EL (cell line): ENCODE measurements at regions not wholly inside any gene's neighbourhood (a gene's known extent, or its start where the extent isn't known, plus 50 kb on each side); places are given as distances from the start of the nearest gene placed in this dataset.

Experiments used
- DNase-seq: peaks from one replicate; pipeline ENCODE4 v3.0.0-alpha.2; 2016

DNA sequence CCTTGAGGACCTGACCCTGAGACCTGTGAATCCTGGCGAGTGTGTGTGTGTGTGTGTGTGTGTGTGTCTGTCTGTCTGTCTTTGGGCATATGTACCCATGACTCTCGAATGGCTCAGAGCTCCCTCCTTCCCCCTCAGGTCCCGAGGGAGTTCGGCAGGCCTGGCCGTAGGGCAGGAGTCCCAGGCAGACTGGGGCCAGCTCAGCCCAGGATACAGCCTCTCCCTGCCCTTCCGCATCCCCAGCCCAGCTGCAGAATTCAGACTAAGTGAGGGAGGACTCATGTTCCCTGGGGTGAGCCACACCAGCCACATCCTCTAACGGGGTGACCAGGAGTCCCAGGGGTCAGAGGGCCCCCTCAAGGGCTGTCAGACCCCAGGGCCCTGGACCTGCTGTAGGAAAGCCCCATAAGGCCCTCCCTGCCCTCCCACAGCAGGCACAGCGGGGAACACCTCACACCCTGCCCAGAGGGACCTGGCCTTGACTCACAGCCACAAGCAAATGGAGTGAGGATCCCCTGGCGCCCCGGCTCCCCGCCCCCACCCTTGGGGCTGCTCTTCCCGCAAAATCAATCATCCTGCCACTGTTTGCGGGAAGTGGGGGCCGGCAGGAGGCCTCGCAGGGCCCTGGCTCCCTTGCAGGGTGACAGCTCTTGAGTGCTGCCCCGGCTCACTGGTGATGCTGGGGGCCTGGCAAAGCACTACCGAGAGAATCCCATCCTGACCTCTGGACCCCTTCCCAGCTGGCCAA, 101.7 kb upstream of the CASZ1 start:
- peak; percentile 43 for DNase-seq

DNA sequence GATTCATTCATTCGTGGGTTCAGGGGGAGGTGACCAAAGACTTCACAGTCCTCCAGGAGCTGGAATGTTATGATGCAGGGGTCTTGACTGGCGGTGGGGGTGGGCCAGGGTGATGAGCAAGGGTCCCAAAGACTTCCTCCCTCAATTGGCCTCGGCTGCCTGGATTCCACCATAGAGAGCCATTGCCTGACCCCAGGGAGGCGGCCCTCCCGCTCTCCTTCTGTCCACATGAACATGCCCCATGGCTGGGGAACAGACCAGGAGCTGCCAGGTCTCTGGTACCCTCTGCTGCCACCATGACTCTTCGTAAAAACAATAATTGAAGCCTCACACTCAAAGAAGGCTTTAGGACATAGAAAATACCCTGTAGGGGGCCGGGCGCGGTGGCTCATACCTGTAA, 102.5 kb upstream of the CASZ1 start:
- no peak for DNase-seq

DNA sequence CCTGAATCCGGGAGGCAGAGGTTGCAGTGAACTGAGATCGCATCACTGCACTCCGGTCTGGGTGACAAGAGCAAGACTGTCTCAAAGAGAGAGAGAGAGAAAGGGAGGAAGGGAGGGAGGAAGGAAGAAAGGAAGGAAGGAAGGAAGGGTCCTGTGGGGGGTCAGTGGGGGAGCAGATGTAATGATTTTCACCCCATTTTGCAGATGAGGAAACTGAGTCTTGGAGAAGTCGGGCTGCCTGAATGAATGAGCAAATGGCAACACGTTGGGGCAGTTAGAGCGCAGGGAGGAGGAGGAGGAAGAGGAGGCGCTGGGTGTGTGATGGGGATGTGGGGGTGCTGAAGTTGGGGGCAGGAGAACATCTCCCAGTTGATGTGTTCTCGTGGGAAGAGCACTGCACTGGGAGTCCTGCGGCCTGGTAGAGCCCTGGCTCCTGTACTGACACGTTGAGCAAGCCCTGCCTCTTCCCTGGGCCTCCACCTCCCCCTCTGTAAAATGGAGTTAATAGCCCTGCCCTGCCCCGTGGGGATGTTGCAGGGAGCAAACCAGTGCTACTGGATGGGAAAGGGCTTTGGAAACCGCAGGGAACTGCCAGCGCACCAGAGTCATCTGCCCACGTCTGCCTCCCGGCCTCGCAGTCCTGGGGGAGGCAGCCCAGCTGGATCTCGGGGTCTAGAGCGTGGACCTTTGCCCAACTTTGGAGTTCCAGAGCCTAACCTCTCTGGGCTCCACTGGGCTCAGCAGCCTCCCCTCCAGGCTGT, 103.2 kb upstream of the CASZ1 start:
- no peak for DNase-seq

DNA sequence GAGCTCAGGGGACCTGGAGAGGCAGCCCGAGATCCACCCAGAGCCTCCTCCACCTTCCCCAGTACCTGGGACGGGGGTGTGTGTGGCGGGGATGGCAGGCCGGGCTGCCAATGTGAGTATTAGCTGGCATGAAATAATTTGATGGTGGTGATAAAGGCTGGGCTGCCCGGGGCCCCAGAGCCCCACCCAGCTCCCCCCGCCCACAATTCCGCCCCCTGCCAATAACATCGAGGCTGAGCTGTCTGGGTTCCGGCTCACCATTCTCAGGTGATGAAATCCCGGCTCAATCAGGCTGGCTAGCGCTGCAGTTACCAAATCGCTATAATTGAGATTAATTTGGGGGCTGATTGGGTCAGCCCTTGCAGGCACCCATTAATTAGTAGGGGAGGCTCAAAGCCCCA, 103.8 kb upstream of the CASZ1 start:
- no peak for DNase-seq

DNA sequence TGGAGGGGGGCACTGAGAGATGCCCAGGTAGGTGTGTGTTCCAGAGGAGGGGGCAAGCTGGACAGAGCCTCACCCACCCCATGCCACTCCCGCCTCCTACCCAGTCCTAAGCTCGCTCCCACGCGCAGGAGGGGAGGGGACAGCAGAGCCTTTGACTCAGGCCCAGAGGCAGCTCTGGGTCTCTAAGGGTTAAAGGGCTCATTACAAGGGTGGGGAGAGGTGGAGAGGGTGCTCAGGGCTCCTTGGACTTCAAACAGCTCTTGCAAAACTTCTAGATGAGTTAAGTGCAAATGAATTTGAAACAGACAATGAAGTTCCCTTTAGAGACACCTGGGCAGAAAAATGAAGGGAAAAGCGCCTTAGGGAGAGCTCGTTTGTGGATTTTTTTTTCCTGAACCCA, 104.2 kb upstream of the CASZ1 start:
- no peak for DNase-seq

DNA sequence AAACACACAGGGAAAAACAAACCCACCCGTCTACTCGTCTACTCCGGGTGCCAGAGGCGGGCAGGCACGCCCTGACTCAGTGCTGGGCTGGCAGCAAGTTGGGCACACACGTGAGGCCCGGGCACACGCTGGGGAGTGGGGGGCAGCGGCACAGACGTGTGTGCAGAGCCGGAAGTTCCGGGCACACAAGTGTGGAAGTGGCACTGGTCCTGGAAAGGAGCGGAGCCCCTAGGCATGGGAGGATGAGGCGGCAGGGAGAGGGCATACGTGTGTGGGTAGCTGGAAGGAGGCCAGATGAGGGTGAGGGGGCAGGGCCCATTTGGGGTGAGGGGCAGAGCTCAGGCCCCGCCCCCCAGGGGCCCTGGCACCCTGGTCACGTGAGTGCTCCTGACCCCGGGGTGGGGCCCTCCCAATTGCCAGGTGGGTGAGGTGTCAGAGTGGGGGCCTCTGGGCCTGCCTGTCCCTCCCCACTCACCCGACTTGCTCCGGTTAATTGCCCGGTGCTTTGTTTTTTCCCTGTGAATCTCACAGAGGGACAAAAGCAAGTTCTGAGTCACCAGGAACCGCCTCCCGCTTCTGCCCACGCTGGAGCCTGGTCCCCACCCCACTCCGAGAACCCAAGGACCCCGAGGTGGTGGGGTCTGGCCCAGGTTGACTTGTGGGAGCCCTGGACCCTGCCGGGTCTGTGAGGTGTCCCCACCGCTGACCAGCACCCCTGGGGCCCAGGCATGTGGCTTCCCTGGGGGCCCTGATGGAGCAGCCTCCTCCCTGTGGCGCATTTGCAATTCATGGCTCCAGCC, 104.8 kb upstream of the CASZ1 start:
- no peak for DNase-seq

DNA sequence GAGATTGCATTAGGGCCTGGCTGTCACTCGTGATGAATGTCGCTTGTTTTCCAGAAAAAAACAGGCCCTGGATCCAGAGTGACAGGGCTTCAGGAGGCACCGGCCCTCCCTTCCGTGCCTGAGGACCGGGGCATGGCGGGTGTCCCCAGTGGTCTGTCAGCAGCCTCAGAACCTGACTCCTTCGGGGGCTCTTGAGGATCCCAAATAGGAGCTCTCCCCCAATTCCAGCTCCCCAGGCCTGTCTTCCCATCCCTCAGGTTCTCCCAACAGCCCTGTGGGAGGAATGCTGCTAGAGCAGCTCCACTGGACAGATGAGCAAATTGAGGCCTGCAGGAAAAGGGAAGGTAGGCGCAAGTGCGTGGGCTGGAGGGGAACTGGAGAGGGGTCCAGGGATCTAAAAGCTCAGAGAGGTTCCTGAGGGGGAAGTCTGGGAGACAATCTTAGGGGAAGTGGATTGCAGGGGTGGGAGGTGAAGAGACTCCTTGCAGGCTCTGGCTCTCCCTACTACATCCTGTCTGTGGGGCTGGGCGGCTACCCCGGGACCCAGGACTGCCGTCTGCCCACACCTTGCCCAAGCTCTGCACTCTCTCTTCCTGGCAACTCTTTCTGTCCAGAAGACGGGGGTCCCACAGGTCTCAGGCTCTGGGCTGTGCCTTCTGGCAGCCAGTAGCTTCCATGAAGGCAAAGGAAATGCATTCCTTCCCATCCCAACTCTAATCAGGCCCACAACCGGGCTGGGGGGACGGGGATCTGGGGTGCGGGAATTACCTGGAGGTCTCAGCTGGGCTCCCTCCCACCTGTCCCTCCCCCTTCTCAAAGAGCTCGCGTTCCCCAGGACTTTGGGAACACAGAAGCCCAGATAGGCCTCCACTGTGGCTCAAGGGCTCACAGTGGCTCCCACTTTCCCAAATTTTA, 105.7 kb upstream of the CASZ1 start:
- no peak for DNase-seq

DNA sequence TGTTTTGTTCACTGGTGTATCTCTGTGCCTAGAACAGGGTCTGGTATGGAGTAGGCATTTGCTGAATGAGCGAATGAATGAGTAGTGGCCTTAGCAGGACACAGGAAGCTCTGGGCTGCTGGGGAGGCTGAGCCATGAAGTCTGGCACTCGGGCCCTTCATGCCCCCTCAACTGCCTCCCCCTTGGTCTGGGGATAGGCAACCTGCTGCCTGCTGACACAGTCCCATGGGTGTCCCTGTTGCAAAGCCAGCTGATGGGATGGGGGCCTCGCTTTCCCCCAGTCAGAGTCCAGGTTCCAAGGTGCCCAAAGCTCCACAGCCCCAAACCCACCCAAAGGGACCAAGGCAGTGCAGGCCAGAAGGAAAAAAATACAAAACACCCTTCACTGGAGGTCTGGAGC, 107.0 kb upstream of the CASZ1 start:
- DNase-seq = no peak

DNA sequence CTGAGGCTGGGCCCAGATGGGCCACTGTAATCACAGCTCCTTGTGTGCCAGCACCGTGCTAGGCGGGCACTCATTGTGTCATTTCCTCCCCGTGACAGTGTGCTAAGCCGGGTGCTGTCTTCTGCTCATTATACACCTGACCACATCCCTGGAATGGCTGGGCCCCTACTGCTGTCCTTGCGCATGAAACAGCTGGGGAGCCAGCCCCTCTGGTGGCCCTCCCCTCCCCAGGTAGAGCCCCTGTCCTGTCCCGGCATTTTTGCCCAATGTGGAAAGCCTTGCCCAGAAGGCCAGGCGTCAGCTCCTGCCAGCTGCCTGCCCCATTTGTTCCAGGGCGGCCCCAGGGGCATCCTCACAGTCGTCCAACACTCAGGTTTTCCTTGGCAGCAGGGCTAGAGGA, 107.4 kb upstream of the CASZ1 start:
- DNase-seq = no peak

DNA sequence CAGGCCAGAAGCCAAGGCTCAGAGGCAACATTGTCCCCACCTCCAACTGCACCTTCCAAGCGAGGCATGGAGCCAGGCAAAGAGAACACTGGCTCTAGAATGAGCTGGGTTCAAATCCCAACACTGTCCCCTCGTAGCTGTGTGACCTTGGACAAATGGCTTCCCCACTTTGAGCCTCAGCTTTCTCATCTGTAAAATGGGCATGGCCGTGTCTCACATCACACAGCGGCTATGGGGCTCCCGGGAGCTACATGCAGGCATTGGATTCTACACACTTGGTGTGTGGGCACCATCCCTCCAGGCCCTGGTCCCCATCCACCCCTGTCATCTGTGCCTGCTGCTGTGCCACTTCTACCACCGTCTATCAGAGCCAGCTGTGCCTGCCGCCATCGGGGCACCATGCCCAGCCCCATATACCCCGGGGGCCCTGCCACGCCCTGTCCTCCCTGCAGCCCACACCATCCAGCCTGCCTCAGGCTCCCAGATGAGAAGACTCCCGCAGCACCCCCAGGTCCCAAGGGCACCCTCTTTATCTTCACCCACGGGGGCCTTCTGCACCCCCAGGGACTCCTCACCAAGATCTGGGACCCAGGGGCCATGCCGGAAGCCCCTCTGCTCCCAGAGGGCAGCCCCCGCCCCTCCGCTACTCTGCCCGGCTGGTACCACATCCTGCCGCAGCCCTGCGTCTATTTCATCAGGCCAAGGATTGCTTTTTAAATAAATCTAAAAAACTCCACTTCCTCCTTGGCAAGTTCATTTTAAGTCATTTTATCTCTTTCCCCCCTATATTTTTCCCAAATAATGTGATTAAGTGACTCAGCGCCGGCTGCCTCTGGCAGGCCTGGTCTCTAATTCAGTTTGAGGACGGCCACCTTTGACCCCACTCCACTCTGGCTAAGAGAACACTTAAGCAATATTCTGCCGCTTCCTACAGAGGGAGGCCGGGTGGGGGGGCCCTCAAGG, 107.8 kb upstream of the TARDBP start:
- no peak for DNase-seq

DNA sequence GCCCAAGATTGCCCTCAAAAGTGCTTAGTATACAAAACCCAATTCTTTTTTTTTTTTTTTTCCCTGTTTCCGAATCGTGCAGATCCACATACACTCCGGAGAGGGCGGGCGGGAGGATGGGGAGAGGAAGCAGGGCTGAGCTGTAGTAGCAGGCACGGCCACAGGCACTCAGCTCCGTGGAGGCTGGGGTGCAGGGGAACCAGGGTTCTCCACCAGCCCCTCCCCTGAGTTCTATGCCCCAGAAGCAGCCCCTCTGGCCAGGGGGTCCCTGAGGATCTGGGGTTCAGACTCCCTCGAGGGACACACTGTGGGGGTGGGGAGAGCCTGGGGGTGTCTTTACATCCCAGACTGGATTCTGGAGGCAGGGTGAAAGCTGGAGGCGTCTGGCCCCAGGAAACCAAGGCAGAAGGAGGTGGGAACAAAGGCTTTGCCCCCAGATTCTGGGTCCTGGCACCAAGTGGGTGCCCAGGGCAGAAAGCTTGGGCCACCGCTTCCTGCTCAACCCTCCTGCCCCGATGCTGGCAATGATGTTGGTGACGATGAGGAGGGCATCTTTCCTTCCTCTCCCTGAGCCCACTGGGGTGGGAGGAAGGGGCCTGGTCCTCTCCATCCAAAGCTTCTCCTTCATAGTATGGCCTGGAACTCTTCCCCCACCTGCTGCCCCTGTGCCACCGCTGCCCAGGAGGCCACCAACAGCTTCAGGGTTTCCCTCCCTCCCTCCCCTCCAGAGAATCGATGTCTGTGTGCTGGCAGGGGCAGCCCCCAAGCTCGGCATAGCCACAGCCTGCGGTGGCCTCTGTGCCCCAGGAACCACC, 106.4 kb upstream of the TARDBP start:
- DNase-seq = no peak

DNA sequence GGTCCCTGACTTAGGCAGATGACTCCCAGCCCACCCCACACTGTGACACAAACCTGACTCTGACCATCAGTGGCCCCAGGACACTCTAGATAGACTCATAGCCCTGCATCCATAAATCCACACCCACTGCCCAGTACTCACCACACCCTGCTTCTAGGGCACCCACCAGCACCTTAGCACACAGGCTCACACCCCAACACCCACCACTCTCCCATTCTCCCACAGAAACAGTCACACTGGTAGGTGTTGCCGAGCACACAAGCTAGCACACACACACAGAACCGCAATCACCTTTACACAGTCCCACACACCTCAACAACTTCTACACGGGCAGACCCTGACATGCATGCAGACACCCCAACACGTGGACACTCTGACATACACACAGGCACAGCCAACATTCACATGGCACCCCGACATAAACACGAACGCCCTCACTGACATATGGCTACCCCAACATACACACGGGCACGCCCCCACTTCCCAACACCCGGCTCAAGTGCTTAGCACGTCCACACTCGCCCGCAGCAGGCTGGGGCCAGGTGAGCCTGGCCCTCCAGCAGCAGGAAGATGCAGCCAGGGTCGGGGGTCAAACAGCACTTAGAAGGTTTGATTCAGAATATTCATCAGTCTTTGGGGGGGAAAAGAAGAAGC, 105.5 kb upstream of the TARDBP start:
- DNase-seq = no peak

DNA sequence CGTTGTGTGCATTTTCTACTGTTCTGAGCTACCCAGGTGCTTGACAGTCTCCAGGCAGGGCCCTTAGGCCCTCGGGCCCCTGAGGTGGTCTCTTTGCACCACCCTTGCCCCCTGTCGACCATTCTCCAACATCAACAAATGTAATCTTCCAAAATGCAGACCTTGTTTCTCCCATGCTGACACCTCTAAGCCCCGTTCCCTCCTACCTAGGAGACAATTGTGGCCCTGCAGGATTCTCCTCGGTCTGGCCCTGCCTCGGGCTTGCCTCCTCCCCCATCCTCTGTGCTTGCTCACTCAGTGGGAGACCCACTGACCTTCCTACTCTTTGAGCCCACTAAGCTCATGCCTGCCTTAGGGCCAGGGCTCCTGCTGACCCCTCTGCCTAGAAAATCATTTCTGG, 104.2 kb upstream of the TARDBP start:
- no peak for DNase-seq

DNA sequence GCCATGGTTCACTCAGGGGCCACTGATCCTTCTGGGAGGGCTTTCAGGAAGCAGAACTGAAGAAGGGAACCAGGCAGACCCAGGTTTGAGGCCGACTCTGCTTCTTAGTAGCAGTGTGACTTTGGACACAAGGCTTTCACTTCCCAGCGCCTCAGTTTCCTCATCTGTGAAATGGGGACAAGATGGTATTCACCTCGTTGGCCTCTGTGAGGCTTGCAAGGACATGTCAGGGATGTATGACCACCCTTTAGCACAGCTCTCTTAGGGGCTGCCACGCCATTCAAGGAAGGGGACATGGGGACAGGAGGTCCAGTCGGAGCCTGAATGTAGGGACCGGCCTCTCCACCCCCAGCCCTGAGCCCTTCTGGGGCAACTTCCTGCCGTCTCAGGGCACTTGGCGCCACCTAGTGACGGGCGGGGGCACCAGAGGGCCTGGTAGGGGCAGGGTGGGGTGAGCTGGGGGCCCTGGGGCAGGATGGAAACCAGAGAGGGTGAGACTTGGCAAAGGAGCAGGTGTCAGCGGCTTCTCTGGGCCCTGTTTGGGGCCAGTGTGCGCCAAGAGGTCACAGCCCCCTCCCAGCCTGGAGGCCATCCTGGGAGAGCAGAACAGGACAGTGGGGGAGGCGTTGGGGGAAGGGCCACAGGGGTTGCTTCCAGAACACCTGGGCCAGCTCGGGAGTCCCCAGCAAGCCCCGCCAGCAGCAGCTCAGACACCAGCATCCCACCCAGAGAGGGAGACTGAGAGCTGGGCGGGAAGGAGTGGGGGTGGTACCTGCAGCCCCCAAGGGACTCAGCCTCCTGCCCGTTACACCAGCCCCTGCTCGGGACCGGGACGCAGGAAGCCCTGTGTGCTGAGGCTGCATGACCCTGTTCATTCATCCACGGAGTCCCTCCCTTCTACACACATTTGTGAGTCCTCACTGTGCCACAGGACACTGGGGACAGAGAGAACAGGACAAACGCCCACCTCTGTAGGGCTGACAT, 102.5 kb upstream of the TARDBP start:
- peak; percentile 34 for DNase-seq

DNA sequence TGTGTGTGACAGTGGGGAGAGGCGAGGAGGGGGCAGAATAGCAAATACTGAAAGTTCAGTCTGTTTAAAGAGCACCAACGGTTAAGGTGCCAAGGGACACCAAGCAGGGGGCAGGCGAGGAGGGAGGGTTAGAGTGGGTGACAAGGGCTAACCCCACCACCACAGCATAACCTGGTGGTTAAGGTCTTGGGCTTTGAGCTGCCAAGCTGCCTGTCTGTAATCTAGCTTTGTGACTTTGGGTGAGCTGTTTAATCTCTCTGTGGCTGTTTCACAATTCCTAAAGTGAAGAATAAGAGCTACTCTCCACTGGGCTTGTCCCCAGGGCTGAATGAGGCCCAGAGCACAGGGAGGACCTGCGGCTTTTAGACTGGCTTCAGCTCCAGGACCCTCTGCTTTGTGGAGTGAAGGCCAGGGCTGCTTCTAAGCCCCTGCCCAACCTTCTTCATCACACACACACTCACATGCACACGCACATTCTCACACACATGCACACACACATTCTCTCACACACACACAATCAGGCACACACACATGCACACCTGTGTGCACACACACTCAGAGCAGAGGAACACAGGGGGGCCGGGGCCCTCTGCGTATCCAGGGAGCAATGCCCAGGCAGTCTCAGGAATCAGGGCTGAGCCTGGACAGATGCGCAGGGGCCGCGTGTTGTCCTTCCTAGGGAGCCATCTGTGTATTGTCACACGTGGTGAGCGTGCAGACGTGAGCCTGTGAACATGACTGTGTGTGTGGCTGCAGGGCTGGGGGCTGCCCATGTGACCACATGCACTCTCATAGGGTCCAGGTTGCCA, 101.6 kb upstream of the TARDBP start:
- DNase-seq = no peak

DNA sequence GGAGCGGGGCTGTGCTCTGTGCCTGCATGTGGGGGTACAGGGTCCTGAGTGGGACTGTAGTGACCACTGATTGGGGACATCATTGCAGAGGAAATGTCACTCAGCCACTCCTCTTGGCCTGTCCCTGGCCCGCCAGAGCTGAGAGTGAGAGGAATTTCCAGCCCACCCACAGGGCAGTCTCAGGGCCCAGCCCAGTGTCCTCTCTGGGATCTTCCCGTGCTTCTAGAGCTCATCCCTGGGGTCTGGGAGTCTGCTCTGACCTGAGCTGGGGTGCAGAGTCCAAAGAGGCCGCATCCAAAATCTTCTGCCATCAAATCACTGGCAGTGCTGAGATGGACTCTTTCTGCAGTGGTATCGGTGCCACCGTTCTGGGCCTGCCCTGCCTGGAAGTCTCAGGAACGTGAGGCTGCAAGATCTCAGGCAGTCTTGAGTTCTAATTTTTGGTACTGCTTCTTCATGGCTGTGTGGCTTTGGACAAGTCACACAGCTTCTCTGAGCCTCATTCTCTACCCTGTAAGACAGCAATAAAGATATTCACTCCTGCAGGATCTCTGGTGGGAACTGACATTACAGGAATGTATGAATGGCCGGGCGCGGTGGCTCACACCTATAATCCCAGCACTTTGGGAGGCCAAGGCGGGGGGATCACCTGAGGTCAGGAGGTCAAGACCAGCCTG, 100.8 kb upstream of the TARDBP start:
- no peak for DNase-seq

DNA sequence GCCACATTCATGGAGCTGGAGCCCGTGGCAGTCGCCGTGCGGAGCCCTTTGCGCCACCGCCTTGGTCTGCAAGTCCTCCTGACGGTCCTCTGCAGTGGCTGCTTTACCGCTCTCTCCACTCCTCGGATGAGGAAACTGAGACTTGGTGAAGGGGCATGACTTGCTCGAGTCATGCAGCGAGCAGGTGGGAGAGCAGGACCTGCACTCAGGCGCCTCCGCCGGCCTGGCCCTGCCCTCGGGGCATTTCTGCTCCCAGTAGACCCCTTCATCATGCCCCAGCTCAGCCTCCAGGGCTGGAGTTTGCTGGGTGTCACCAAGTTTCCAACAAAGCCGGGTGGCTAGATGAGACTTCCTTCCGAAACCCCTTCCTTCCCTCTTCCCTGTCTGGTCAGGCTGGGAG, 100.0 kb upstream of the TARDBP start:
- no peak for DNase-seq
